ENCODE measurements at regions not wholly inside any gene's neighbourhood (a gene's known extent, or its start where the extent isn't known, plus 50 kb on each side); places are given as distances from the start of the nearest gene placed in this dataset.

GRCh38 chr15:81950841-81951414 is 94.9 kb downstream of the MEX3B start:
- no peak overlapping the region for H3K4me2 ChIP-seq (ENCODE audit: insufficient read depth, insufficient read length, low read length)
- no peak overlapping the region for H3T11ph ChIP-seq (ENCODE audit: low read length)
- H2BK15ac ChIP-seq (ENCODE audit: low read depth, low read length): no peak overlapping the region
- Mint-ChIP-seq H3K4me1 (peaks cover 9 to 12% of the 10 kb centered on the region in 2 experiments), H3K36me3 (ENCODE audit: insufficient read depth in 1 of 3, low read depth in 3 of 3) (peaks cover 0 to 8% (median 6%) of the 10 kb centered on the region in 3 experiments; a peak in 4 of 7 replicates), H3K27me3 (ENCODE audit: low read depth) (no peaks in the 10 kb centered on the region), H3K27ac (peak overlapping the region in 2 of 3 experiments; percentile 10 to 26; a peak in 3 of 7 replicates), H3K4me3 (no peak overlapping the region), H3K9me3 (no peaks in the 10 kb centered on the region)
- no peak overlapping the region for H4K8ac ChIP-seq (replicated peaks; ENCODE audit: insufficient read length, low read depth, low read length)
- H3K79me2 ChIP-seq (ENCODE audit: insufficient read depth, low read length): no peaks in the 10 kb centered on the region
- H3K4ac ChIP-seq (ENCODE audit: low read depth, low read length): no peak overlapping the region
- H2BK12ac ChIP-seq (ENCODE audit: insufficient read length, low read depth, low read length): no peak overlapping the region
- no peak overlapping the region for H3K56ac ChIP-seq (ENCODE audit: insufficient read length, low read depth, low read length)
- H3K23me2 ChIP-seq (ENCODE audit: insufficient read length, low read depth, low read length, poor library complexity, severe bottlenecking): no peaks in the 10 kb centered on the region
- H4K91ac ChIP-seq (ENCODE audit: insufficient read length, low read depth, low read length): no peak overlapping the region
- H3K23ac ChIP-seq (ENCODE audit: insufficient read length, low read depth, low read length): no peak overlapping the region
- H3K14ac ChIP-seq (ENCODE audit: insufficient read depth, low read length): no peak overlapping the region
- no peak overlapping the region for H2BK20ac ChIP-seq (ENCODE audit: low read depth, low read length, poor library complexity, severe bottlenecking)
- no peak for DNase-seq
- H3K4me1 ChIP-seq (ENCODE audit: insufficient read depth, low read length): peaks cover 5% of the 10 kb centered on the region; the same call in 1 of the 2 replicates
- H3K79me1 ChIP-seq (ENCODE audit: insufficient read depth, low read depth, low read length, poor library complexity, severe bottlenecking): no peaks in the 10 kb centered on the region
- no peaks in the 10 kb centered on the region for H3K27me3 ChIP-seq (ENCODE audit: insufficient read depth, low read length)
- H4K5ac ChIP-seq (ENCODE audit: insufficient read length, low read depth, low read length): no peak overlapping the region
- no peak for TF ChIP-seq CTCF (conservative IDR thresholded peaks at IDR 0.05)
- no peaks in the 10 kb centered on the region for H4K20me1 ChIP-seq (ENCODE audit: control insufficient read depth, insufficient read depth, insufficient read length)
- no peak overlapping the region for H2BK120ac ChIP-seq (ENCODE audit: low read depth, low read length, poor library complexity, severe bottlenecking)
- H2AK5ac ChIP-seq (ENCODE audit: insufficient read length, low read length): no peak overlapping the region
- H2AFZ ChIP-seq (ENCODE audit: low read length): no peak overlapping the region
- no peak overlapping the region for H3K27ac ChIP-seq (ENCODE audit: insufficient read length, low read depth, low read length)
- H2BK5ac ChIP-seq (ENCODE audit: insufficient read length, low read length): no peak overlapping the region
- no CpG with 5 or more reads among the region's 7 CpGs for WGBS (ENCODE audit: extremely low coverage, insufficient read length, low lambda C conversion rate)
- no peak overlapping the region for H3K18ac ChIP-seq (ENCODE audit: insufficient read length, low read depth, low read length)
- H3K9ac ChIP-seq (ENCODE audit: extremely low read depth, insufficient read length, low read length): no peak overlapping the region
- no peaks in the 10 kb centered on the region for H3K9me3 ChIP-seq (ENCODE audit: control insufficient read depth, low read depth, low read length)

All from H9 (cell line).